ENCODE measurements at regions not wholly inside any gene's neighbourhood (a gene's known extent, or its start where the extent isn't known, plus 50 kb on each side); places are given as distances from the start of the nearest gene placed in this dataset.

- no peaks in the 10 kb centered on the region for H3K9me2 ChIP-seq (ENCODE audit: insufficient read depth, low read length)
- no peaks in the 10 kb centered on the region for H3F3A ChIP-seq (ENCODE audit: insufficient read depth, low read length, poor library complexity, severe bottlenecking)
- H3K4me2 ChIP-seq (ENCODE audit: low read length), result no peak overlapping the region
- H3K9ac ChIP-seq (ENCODE audit: low read length), result no peak overlapping the region
- no peak overlapping the region for H3K4me3 ChIP-seq (ENCODE audit: low read length)
- H3K79me2 ChIP-seq (replicated peaks; ENCODE audit: insufficient read depth, low read length), result no peaks in the 10 kb centered on the region
- H4K20me1 ChIP-seq (ENCODE audit: insufficient read depth), result no peaks in the 10 kb centered on the region
- no peak for TF ChIP-seq RAD21 (conservative IDR thresholded peaks at IDR 0.05)
- no peak overlapping the region for H3K27ac ChIP-seq (ENCODE audit: low read length)
- H3K27me3 ChIP-seq (ENCODE audit: insufficient read depth, low read depth, low read length), result no peaks in the 10 kb centered on the region
- no peak overlapping the region for H2AFZ ChIP-seq (ENCODE audit: low read depth, low read length)
- H3K9me3 ChIP-seq (ENCODE audit: low read length), result no peaks in the 10 kb centered on the region
- no peaks in the 10 kb centered on the region for H3K36me3 ChIP-seq (ENCODE audit: insufficient read depth, low read length)
These were observed 240.5 kb downstream of the CETN3 start for GRCh38 chr5:90169078-90169477.

- Histone ChIP-seq H3K9ac (ENCODE audit: low read length) (no peak overlapping the region), H3K4me3 (ENCODE audit: low read length) (no peak overlapping the region), H2AFZ (ENCODE audit: low read depth, low read length) (no peak overlapping the region), H4K20me1 (ENCODE audit: insufficient read depth) (no peaks in the 10 kb centered on the region), H3K4me2 (ENCODE audit: low read length) (no peak overlapping the region), H3K27ac (ENCODE audit: low read length) (no peak overlapping the region), H3F3A (ENCODE audit: insufficient read depth, low read length, poor library complexity, severe bottlenecking) (no peaks in the 10 kb centered on the region), H3K27me3 (ENCODE audit: insufficient read depth, low read depth, low read length) (no peaks in the 10 kb centered on the region), H3K9me2 (ENCODE audit: insufficient read depth, low read length) (no peaks in the 10 kb centered on the region), H3K79me2 (replicated peaks; ENCODE audit: insufficient read depth, low read length) (no peaks in the 10 kb centered on the region), H3K9me3 (ENCODE audit: low read length) (no peaks in the 10 kb centered on the region), H3K36me3 (ENCODE audit: insufficient read depth, low read length) (no peaks in the 10 kb centered on the region)
- TF ChIP-seq SMC3 (conservative IDR thresholded peaks at IDR 0.05; ENCODE audit: poor library complexity), result no peak
- no peak for TF ChIP-seq POLR2AphosphoS5 (IDR thresholded peaks at IDR 0.05)
- no peak for TF ChIP-seq MXI1 (conservative IDR thresholded peaks at IDR 0.05; ENCODE audit: poor library complexity, severe bottlenecking)
- TF ChIP-seq EP300 (conservative IDR thresholded peaks at IDR 0.05; ENCODE audit: poor library complexity, severe bottlenecking), result no peak
- TF ChIP-seq REST (IDR thresholded peaks at IDR 0.05; ENCODE audit: borderline replicate concordance), result no peak
- TF ChIP-seq EZH2 (IDR thresholded peaks at IDR 0.05; ENCODE audit: borderline replicate concordance, insufficient read depth, low read length, poor library complexity, severe bottlenecking), result no peak
- TF ChIP-seq CTCF (IDR thresholded peaks at IDR 0.05; ENCODE audit: poor library complexity, severe bottlenecking), result no peak
- no peak for TF ChIP-seq RAD21 (conservative IDR thresholded peaks at IDR 0.05)
- no peak for TF ChIP-seq TAF1 (IDR thresholded peaks at IDR 0.05; ENCODE audit: low read depth)
These were observed 241.2 kb downstream of the CETN3 start for GRCh38 chr5:90168399-90168798.

GRCh38 chr5:90166816-90167215, 242.7 kb downstream of the CETN3 start:
- no peaks in the 10 kb centered on the region for H3K27me3 ChIP-seq (ENCODE audit: insufficient read depth, low read depth, low read length)
- H3K27ac ChIP-seq (ENCODE audit: low read length), result no peak overlapping the region
- H3K4me2 ChIP-seq (ENCODE audit: low read length), result no peak overlapping the region
- no peak overlapping the region for H3K9ac ChIP-seq (ENCODE audit: low read length)
- no peak overlapping the region for H2AFZ ChIP-seq (ENCODE audit: low read depth, low read length)
- no peaks in the 10 kb centered on the region for H3F3A ChIP-seq (ENCODE audit: insufficient read depth, low read length, poor library complexity, severe bottlenecking)
- H3K79me2 ChIP-seq (replicated peaks; ENCODE audit: insufficient read depth, low read length), result no peaks in the 10 kb centered on the region
- no peak overlapping the region for H3K4me3 ChIP-seq (ENCODE audit: low read length)
- TF ChIP-seq RAD21 (conservative IDR thresholded peaks at IDR 0.05), result no peak
- TF ChIP-seq TAF1 (IDR thresholded peaks at IDR 0.05; ENCODE audit: low read depth), result no peak
- no peak for TF ChIP-seq POLR2AphosphoS5 (IDR thresholded peaks at IDR 0.05)
- no peak for TF ChIP-seq CTCF (IDR thresholded peaks at IDR 0.05; ENCODE audit: poor library complexity, severe bottlenecking)
- TF ChIP-seq EP300 (conservative IDR thresholded peaks at IDR 0.05; ENCODE audit: poor library complexity, severe bottlenecking), result no peak
- TF ChIP-seq SMC3 (conservative IDR thresholded peaks at IDR 0.05; ENCODE audit: poor library complexity), result no peak
- no peak for TF ChIP-seq MXI1 (conservative IDR thresholded peaks at IDR 0.05; ENCODE audit: poor library complexity, severe bottlenecking)
- no peak for TF ChIP-seq EZH2 (IDR thresholded peaks at IDR 0.05; ENCODE audit: borderline replicate concordance, insufficient read depth, low read length, poor library complexity, severe bottlenecking)
- TF ChIP-seq REST (IDR thresholded peaks at IDR 0.05; ENCODE audit: borderline replicate concordance), result no peak
- H4K20me1 ChIP-seq (ENCODE audit: insufficient read depth), result no peaks in the 10 kb centered on the region
- H3K9me3 ChIP-seq (ENCODE audit: low read length), result no peaks in the 10 kb centered on the region
- no peaks in the 10 kb centered on the region for H3K36me3 ChIP-seq (ENCODE audit: insufficient read depth, low read length)
- H3K9me2 ChIP-seq (ENCODE audit: insufficient read depth, low read length), result no peaks in the 10 kb centered on the region

All from neural cell (in vitro differentiated cells).